ENCODE measurements at regions not wholly inside any gene's neighbourhood (a gene's known extent, or its start where the extent isn't known, plus 50 kb on each side); places are given as distances from the start of the nearest gene placed in this dataset.

DNA sequence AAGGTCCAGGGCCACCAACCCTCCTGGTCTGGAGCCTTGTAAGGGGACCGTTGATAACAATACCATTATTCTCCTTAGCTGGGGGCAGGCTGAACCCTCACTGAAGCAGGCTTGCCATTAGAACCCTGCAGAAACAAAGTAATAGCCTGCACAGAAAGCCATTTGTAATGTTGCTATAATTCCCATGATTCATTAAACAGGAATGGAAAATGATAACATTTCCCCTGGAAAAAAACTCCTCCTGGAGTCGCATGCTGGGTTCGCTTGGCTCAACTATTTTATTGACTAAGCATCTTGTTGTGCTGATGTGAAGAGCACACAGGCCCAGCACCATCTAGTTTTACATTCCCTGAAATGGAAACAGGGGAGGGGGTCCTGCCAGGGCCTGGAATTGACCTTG lies 155.6 kb upstream of the CSF3R start:
- Histone ChIP-seq H3K27ac (no peak overlapping the region), H3K36me3 (no peaks in the 10 kb centered on the region), H3K27me3 (ENCODE audit: low read depth) (peaks cover 3% of the 10 kb centered on the region), H3K4me1 (no peaks in the 10 kb centered on the region), H3K4me3 (no peak overlapping the region), H3K9me3 (no peaks in the 10 kb centered on the region)
- no peak for ATAC-seq
- DNase-seq: no peak
- no peak for TF ChIP-seq CTCF (IDR thresholded peaks at IDR 0.05)
- intact Hi-C loops (cut with DNase I): no loop called here

GRCh38 chr1:36636206-36636605 lies 153.5 kb upstream of the CSF3R start:
- Histone ChIP-seq H3K27me3 (ENCODE audit: low read depth) (peaks cover 3% of the 10 kb centered on the region), H3K36me3 (no peaks in the 10 kb centered on the region), H3K4me3 (no peak overlapping the region), H3K27ac (no peak overlapping the region), H3K4me1 (no peaks in the 10 kb centered on the region), H3K9me3 (no peaks in the 10 kb centered on the region)
- intact Hi-C loops (cut with DNase I): no loop called here
- ATAC-seq (no peak), DNase-seq (no peak)
- TF ChIP-seq CTCF (IDR thresholded peaks at IDR 0.05): no peak

- no peak for DNase-seq
- H3K36me3 ChIP-seq: no peaks in the 10 kb centered on the region
- no peak overlapping the region for H3K4me3 ChIP-seq
- no peaks in the 10 kb centered on the region for H3K4me1 ChIP-seq
- intact Hi-C loops (cut with DNase I): no loop called here
- no peak for TF ChIP-seq CTCF (IDR thresholded peaks at IDR 0.05)
- H3K27me3 ChIP-seq (ENCODE audit: low read depth): peaks cover 3% of the 10 kb centered on the region
- H3K9me3 ChIP-seq: no peaks in the 10 kb centered on the region
- H3K27ac ChIP-seq: no peak overlapping the region
- ATAC-seq: no peak
These were observed 152.6 kb upstream of the CSF3R start for GRCh38 chr1:36635284-36635683.

DNA sequence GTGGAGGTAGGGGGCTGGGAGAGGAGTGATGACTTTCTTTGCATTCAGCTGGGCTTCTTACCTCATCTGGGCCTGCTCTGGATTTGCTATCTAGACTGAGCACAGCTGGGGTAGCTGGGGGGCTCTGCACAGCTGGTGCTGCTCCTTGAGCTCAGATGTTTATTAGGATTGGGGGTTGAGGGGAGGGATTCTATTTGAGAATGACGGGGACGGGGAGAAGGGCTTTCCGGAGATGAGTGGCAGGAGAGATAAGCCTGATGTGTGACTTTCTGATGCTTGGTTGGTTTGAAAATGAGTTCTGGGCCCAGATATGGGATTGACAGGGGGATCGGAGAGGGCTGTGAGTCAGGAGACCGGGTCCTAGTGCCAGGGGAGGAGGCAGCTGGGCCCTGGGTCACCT lies 146.1 kb upstream of the CSF3R start:
- Histone ChIP-seq H3K36me3 (no peaks in the 10 kb centered on the region), H3K27me3 (ENCODE audit: low read depth) (peaks cover 6% of the 10 kb centered on the region), H3K4me1 (no peaks in the 10 kb centered on the region), H3K27ac (no peak overlapping the region), H3K4me3 (no peak overlapping the region), H3K9me3 (no peaks in the 10 kb centered on the region)
- TF ChIP-seq CTCF (IDR thresholded peaks at IDR 0.05): no peak
- ATAC-seq: no peak
- no peak for DNase-seq
- intact Hi-C loops (cut with DNase I): no loop called here

DNA sequence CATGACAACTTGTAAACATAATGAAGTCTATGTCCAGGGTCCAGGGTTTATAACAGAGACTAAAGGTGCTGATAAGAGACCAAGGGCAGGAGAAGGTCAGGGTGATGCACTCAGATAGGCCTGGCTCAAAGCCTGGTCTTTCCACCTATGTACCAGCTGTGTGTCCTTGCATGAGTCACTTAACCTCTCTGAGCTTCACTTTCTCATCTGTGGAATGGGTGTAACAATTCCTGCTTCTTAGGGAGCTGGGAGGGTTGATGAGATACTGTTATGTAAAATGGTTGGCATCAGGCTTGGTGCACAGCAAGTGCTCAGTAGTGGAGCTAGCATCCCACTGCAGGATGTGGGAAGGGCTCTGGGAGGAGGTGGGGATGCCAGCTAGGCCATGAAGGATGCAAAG lies 143.7 kb upstream of the CSF3R start:
- H3K9me3 ChIP-seq: no peaks in the 10 kb centered on the region
- no peaks in the 10 kb centered on the region for H3K4me1 ChIP-seq
- DNase-seq (no peak), ATAC-seq (no peak)
- peaks cover 12% of the 10 kb centered on the region for H3K27me3 ChIP-seq (ENCODE audit: low read depth)
- intact Hi-C loops (cut with DNase I): no loop called here
- H3K4me3 ChIP-seq: no peak overlapping the region
- no peaks in the 10 kb centered on the region for H3K36me3 ChIP-seq
- no peak overlapping the region for H3K27ac ChIP-seq
- no peak for TF ChIP-seq CTCF (IDR thresholded peaks at IDR 0.05)

- intact Hi-C loops (cut with DNase I): no loop called here
- H3K4me1 ChIP-seq: no peaks in the 10 kb centered on the region
- H3K27me3 ChIP-seq (ENCODE audit: low read depth): peaks cover 12% of the 10 kb centered on the region
- H3K27ac ChIP-seq: no peak overlapping the region
- ATAC-seq: no peak
- no peak overlapping the region for H3K4me3 ChIP-seq
- H3K36me3 ChIP-seq: no peaks in the 10 kb centered on the region
- no peak for DNase-seq
- no peaks in the 10 kb centered on the region for H3K9me3 ChIP-seq
- TF ChIP-seq CTCF (IDR thresholded peaks at IDR 0.05): no peak
These were observed 143.2 kb upstream of the CSF3R start for GRCh38 chr1:36625935-36626310.

All from lower lobe of right lung (tissue), 2 donors.